ENCODE measurements at regions not wholly inside any gene's neighbourhood (a gene's known extent, or its start where the extent isn't known, plus 50 kb on each side); places are given as distances from the start of the nearest gene placed in this dataset.

DNA sequence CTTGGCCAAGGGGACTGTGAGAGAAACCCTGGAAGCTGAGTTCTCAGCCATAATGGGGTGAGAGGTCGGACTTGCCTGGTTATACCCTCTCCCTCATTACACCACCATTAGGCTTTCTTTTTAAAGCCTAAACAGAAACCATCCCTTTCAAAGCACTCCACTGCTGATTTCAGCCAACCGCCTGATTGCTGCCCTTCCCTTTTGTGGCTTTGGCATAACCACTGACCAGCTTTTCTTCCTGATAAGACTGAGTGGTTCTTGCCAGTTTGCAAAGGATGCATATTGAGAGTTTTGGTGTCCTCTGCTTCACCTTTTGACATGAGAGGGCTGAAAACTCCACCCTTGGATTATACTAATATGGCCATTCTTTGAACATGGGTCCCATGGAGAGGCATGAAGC, 308.2 kb upstream of the GOT2 start:
- TF ChIP-seq CEBPB (tag; IDR thresholded peaks at IDR 0.05) (no peak), MEF2A (IDR thresholded peaks at IDR 0.05; ENCODE audit: control insufficient read depth, low read depth, low read length) (no peak)
